IMR-90 (cell line): ENCODE measurements at regions not wholly inside any gene's neighbourhood (a gene's known extent, or its start where the extent isn't known, plus 50 kb on each side); places are given as distances from the start of the nearest gene placed in this dataset.

Source experiments
- ATAC-seq: fragments of 200-7000 bp; cut with Tn5 transposase; 2 replicates; pipeline ENCODE4 v1.9.1; 2020; ENCODE audit warnings: low read depth, mild to moderate bottlenecking, moderate library complexity
- BruUV-seq: library from RNA; stranded (reverse); fragments of 400-500 nt; replicated peaks from 2 replicates; lab custom pipeline; 2021; lab: Mats Ljungman, UMichigan
- CTCF ChIA-PET: fragments of 300-600 bp; formaldehyde crosslinking; extraction: SDS; loops from one replicate; lab custom pipeline; 2021; ENCODE audit warnings: antibody characterized with exemption; lab: Yijun Ruan, JAX
- POLR2A ChIA-PET: fragments of 300-600 bp; sonication (Branson Sonifier 250); formaldehyde crosslinking; loops from one replicate; lab custom pipeline; 2022; ENCODE audit warnings: antibody characterized with exemption; ENCODE audit not compliant: unreplicated experiment; lab: Charles Lee
- DNase-seq: peaks from one replicate; pipeline ENCODE4 v3.0.0; 2013
- H2AFZ ChIP-seq: replicated peaks from 2 replicates; pipeline ENCODE3; 2013; ENCODE audit warnings: low read length, mild to moderate bottlenecking; ENCODE audit not compliant: poor library complexity
- H2AK5ac ChIP-seq: 2 replicates; pipeline ENCODE4 v1.6.1; 2013; ENCODE audit warnings: low read depth, low read length, inconsistent platforms
- H2AK9ac ChIP-seq: replicated peaks from 2 replicates; pipeline ENCODE3; 2013; ENCODE audit warnings: mild to moderate bottlenecking, low read depth, low read length, moderate library complexity; ENCODE audit not compliant: poor library complexity
- H2BK120ac ChIP-seq: 2 replicates; pipeline ENCODE4 v1.6.1; 2013; ENCODE audit warnings: low read depth, low read length, inconsistent platforms
- H2BK15ac ChIP-seq: 3 replicates; pipeline ENCODE4 v1.6.1; 2013; ENCODE audit warnings: low read depth, low read length, inconsistent platforms
- H2BK20ac ChIP-seq: 2 replicates; pipeline ENCODE4 v1.6.1; 2013; ENCODE audit warnings: low read depth, mild to moderate bottlenecking, inconsistent platforms, low read length, moderate library complexity
- H2BK5ac ChIP-seq: 2 replicates; pipeline ENCODE4 v1.6.1; 2013; ENCODE audit warnings: mild to moderate bottlenecking, low read depth, low read length, inconsistent platforms; ENCODE audit not compliant: poor library complexity, severe bottlenecking
- H3K14ac ChIP-seq: replicated peaks from 2 replicates; pipeline ENCODE4 v1.6.1; 2013; ENCODE audit warnings: low read depth, low read length, inconsistent platforms
- H3K18ac ChIP-seq: 2 replicates; pipeline ENCODE4 v1.6.1; 2013; ENCODE audit warnings: low read depth, low read length, control low read depth
- H3K23ac ChIP-seq: 2 replicates; pipeline ENCODE4 v1.6.1; 2013; ENCODE audit warnings: low read depth, low read length, inconsistent platforms
- H3K27ac ChIP-seq: 2 replicates; pipeline ENCODE4 v1.5.1; 2013; ENCODE audit warnings: mild to moderate bottlenecking, control low read depth, low read length; ENCODE audit not compliant: insufficient read depth
- H3K27me3 ChIP-seq: 2 replicates; pipeline ENCODE4 v1.6.1; 2013; ENCODE audit warnings: low read length; ENCODE audit not compliant: control insufficient read depth, insufficient read depth
- H3K36me3 ChIP-seq: 2 replicates; pipeline ENCODE4 v1.6.1; 2013; ENCODE audit warnings: low read length, mixed read lengths; ENCODE audit not compliant: control insufficient read depth, insufficient read depth
- H3K4ac ChIP-seq: 2 replicates; pipeline ENCODE4 v1.6.1; 2013; ENCODE audit warnings: low read depth, low read length, inconsistent platforms
- H3K4me1 ChIP-seq: 2 replicates; pipeline ENCODE4 v1.6.1; 2013; ENCODE audit warnings: low read length, mixed read lengths; ENCODE audit not compliant: control insufficient read depth, insufficient read depth
- H3K4me2 ChIP-seq: 2 replicates; pipeline ENCODE4 v1.6.1; 2013; ENCODE audit warnings: low read depth, mild to moderate bottlenecking, control low read depth, low read length, moderate library complexity
- H3K4me3 ChIP-seq: 2 replicates; pipeline ENCODE4 v1.5.1; 2013; ENCODE audit warnings: low read depth, mild to moderate bottlenecking, control low read depth, low read length, moderate library complexity; ENCODE audit not compliant: insufficient read depth
- H3K56ac ChIP-seq: 2 replicates; pipeline ENCODE4 v1.6.1; 2013; ENCODE audit warnings: low read length, inconsistent platforms; ENCODE audit not compliant: insufficient read depth; ENCODE audit errors: extremely low read depth
- H3K79me1 ChIP-seq, 2 experiments: 2 replicates each; pipeline ENCODE4 v1.6.1; 2013; ENCODE audit warnings: low read length in 2 of 2, inconsistent platforms in 1 of 2, low read depth in 1 of 2
- H3K9ac ChIP-seq: 2 replicates; pipeline ENCODE4 v1.6.1; 2013; ENCODE audit warnings: low read depth, low read length, control low read depth
- H3K9me1 ChIP-seq: 2 replicates; pipeline ENCODE4 v1.6.1; 2013; ENCODE audit warnings: low read length, inconsistent platforms; ENCODE audit not compliant: insufficient read depth
- H3K9me3 ChIP-seq: 2 replicates; pipeline ENCODE4 v1.6.1; 2013; ENCODE audit warnings: low read length; ENCODE audit not compliant: control insufficient read depth, insufficient read depth
- H4K20me1 ChIP-seq: 2 replicates; pipeline ENCODE4 v1.6.1; 2013; ENCODE audit warnings: low read length, inconsistent platforms; ENCODE audit not compliant: insufficient read depth
- H4K5ac ChIP-seq: 2 replicates; pipeline ENCODE4 v1.6.1; 2013; ENCODE audit warnings: mild to moderate bottlenecking, low read depth, low read length, control low read depth
- H4K8ac ChIP-seq, 2 experiments: 2 replicates each; pipeline ENCODE4 v1.6.1; 2013; ENCODE audit warnings: low read depth in 2 of 2, low read length in 2 of 2, control low read depth in 1 of 2, inconsistent platforms in 1 of 2
- H4K91ac ChIP-seq: 2 replicates; pipeline ENCODE4 v1.6.1; 2013; ENCODE audit warnings: low read depth, low read length, inconsistent platforms; ENCODE audit not compliant: insufficient read depth
- BHLHE40 ChIP-seq: fragments of 150-350 bp; IDR thresholded peaks from 2 replicates; pipeline ENCODE4 v1.6.1; 2016; ENCODE audit warnings: mild to moderate bottlenecking, low read depth, low read length
- CHD1 ChIP-seq: IDR thresholded peaks from 2 replicates; pipeline ENCODE4 v1.6.1; 2012; ENCODE audit warnings: low read depth, low read length, improper control_type of control experiment
- NFE2L2 ChIP-seq: fragments of 150-350 bp; IDR thresholded peaks from 2 replicates; pipeline ENCODE4 v1.6.1; 2016; ENCODE audit warnings: low read depth, mild to moderate bottlenecking, low read length
- POLR2A ChIP-seq: IDR thresholded peaks from 2 replicates; pipeline ENCODE4 v1.6.1; 2012; ENCODE audit warnings: mild to moderate bottlenecking, low read depth, low read length
- RAD21 ChIP-seq: IDR thresholded peaks from 2 replicates; pipeline ENCODE4 v1.6.1; 2012; ENCODE audit warnings: low read length, improper control_type of control experiment
- RCOR1 ChIP-seq: IDR thresholded peaks from 2 replicates; pipeline ENCODE4 v1.6.1; 2012; ENCODE audit warnings: mild to moderate bottlenecking, low read length, improper control_type of control experiment; ENCODE audit not compliant: insufficient replicate concordance
- SMC3 ChIP-seq: fragments of 150-350 bp; IDR thresholded peaks from 2 replicates; pipeline ENCODE4 v1.6.1; 2016; ENCODE audit warnings: low read depth, mild to moderate bottlenecking, antibody characterized with exemption, low read length, moderate library complexity
- WGBS, 2 experiments: methylation state at CpG; one replicate each; pipeline versions ENCODE4 v1.1.5 to v1.1.7; 2013; ENCODE audit warnings: missing lambda C conversion rate in 2 of 2; ENCODE audit not compliant: insufficient read length in 1 of 2; ENCODE audit errors: extremely low coverage in 2 of 2; 5-methylcytosine and 5-hydroxymethylcytosine counted together
- dilution Hi-C: fragments of 300-500 bp; cut with HindIII; formaldehyde crosslinking; loops from one replicate; pipeline ENCODE4 v1.14.3; 2018; ENCODE audit warnings: low sequenced_read_pairs; ENCODE audit not compliant: unreplicated experiment
- in situ Hi-C: fragments of 300-500 bp; cut with MboI; formaldehyde crosslinking; loops from 3 replicates; pipeline ENCODE4 v1.14.3; 2019; ENCODE audit warnings: low sequenced_read_pairs, inconsistent platforms, mixed read lengths
- intact Hi-C: fragments of 100-400 bp; cut with micrococcal nuclease; formaldehyde crosslinking; loops from 2 replicates; pipeline ENCODE4 v1.10.0; 2022
- TF ChIP-seq, protein P1 (sequence below): fragments of 150-350 bp; IDR thresholded peaks from 2 replicates; pipeline ENCODE4 v1.6.1; 2016; ENCODE audit warnings: low read depth, mild to moderate bottlenecking, low read length, moderate library complexity, borderline replicate concordance
- TF ChIP-seq, protein P2 (sequence below): conservative IDR thresholded peaks from 2 replicates; pipeline ENCODE4 v1.5.1; 2012; ENCODE audit warnings: mild to moderate bottlenecking, low read depth, low read length, improper control_type of control experiment

- no CpG with 5 or more reads among the region's 1 CpG for WGBS, 2 experiments
Observed at GRCh38 chr10:128185627-128186026, 59.4 kb upstream of the MKI67 start.

More at GRCh38 chr10:128185627-128186026, 59.4 kb upstream of the MKI67 start:
- intact Hi-C loops (no loop called here), in situ Hi-C loops (no loop called here), dilution Hi-C loops (no loop called here)
- H3K4ac ChIP-seq, result no peak overlapping the region
- no peak overlapping the region for H2BK15ac ChIP-seq
- no peak overlapping the region for H2AK5ac ChIP-seq
- BruUV-seq, result no TSS peak
- H3K79me1 ChIP-seq, result no peaks in the 10 kb centered on the region
- H2BK120ac ChIP-seq, result no peak overlapping the region
- no peak overlapping the region for H3K18ac ChIP-seq
- H3K4me1 ChIP-seq, result no peaks in the 10 kb centered on the region
- TF ChIP-seq, protein P1, sequence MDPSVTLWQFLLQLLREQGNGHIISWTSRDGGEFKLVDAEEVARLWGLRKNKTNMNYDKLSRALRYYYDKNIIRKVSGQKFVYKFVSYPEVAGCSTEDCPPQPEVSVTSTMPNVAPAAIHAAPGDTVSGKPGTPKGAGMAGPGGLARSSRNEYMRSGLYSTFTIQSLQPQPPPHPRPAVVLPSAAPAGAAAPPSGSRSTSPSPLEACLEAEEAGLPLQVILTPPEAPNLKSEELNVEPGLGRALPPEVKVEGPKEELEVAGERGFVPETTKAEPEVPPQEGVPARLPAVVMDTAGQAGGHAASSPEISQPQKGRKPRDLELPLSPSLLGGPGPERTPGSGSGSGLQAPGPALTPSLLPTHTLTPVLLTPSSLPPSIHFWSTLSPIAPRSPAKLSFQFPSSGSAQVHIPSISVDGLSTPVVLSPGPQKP, result no peak
- TF ChIP-seq RAD21 (no peak), BHLHE40 (no peak), CHD1 (no peak), RCOR1 (no peak), POLR2A (no peak), SMC3 (no peak), NFE2L2 (no peak)
- TF ChIP-seq, protein P2, sequence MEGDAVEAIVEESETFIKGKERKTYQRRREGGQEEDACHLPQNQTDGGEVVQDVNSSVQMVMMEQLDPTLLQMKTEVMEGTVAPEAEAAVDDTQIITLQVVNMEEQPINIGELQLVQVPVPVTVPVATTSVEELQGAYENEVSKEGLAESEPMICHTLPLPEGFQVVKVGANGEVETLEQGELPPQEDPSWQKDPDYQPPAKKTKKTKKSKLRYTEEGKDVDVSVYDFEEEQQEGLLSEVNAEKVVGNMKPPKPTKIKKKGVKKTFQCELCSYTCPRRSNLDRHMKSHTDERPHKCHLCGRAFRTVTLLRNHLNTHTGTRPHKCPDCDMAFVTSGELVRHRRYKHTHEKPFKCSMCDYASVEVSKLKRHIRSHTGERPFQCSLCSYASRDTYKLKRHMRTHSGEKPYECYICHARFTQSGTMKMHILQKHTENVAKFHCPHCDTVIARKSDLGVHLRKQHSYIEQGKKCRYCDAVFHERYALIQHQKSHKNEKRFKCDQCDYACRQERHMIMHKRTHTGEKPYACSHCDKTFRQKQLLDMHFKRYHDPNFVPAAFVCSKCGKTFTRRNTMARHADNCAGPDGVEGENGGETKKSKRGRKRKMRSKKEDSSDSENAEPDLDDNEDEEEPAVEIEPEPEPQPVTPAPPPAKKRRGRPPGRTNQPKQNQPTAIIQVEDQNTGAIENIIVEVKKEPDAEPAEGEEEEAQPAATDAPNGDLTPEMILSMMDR, result no peak
- no peak overlapping the region for H4K5ac ChIP-seq
- ChIA-PET CTCF (no interaction called here), POLR2A (no interaction called here)
- no peak overlapping the region for H2AFZ ChIP-seq
- DNase-seq (no peak), ATAC-seq (no peak)
- H3K9ac ChIP-seq, result no peak overlapping the region
- H2AK9ac ChIP-seq, result no peak overlapping the region
- no peak overlapping the region for H3K4me2 ChIP-seq
- no peak overlapping the region for H4K91ac ChIP-seq
- no peak overlapping the region for H3K27ac ChIP-seq
- no peaks in the 10 kb centered on the region for H3K36me3 ChIP-seq
- H4K8ac ChIP-seq, result no peak overlapping the region
- no peaks in the 10 kb centered on the region for H4K20me1 ChIP-seq
- H3K27me3 ChIP-seq, result no peaks in the 10 kb centered on the region
- no peak overlapping the region for H3K56ac ChIP-seq
- H3K4me3 ChIP-seq, result no peak overlapping the region
- no peak overlapping the region for H3K14ac ChIP-seq
- no peak overlapping the region for H2BK20ac ChIP-seq
- H2BK5ac ChIP-seq, result no peak overlapping the region
- no peaks in the 10 kb centered on the region for H3K9me3 ChIP-seq
- no peak overlapping the region for H3K23ac ChIP-seq
- no peaks in the 10 kb centered on the region for H3K9me1 ChIP-seq
